Adrenal gland (tissue), 9 donors: ENCODE measurements at regions not wholly inside any gene's neighbourhood (a gene's known extent, or its start where the extent isn't known, plus 50 kb on each side); places are given as distances from the start of the nearest gene placed in this dataset.

ENCODE experiments used
- DNase-seq, 7 donors: peaks; one replicate each; pipeline ENCODE4 v3.0.0-alpha.2; 2019 to 2020
- H3K27ac ChIP-seq, 5 donors: fragments of 200-600 bp; sonication (generic) in 4 of 5; 1 replicate in 3 of 5; 2 replicates in 2 of 5; pipeline versions ENCODE4 v1.5.1 to v1.8.0; 2016 to 2020; ENCODE audit warnings: mild to moderate bottlenecking in 1 of 5
- H3K27me3 ChIP-seq: fragments of 200-600 bp; 2 replicates; pipeline ENCODE4 v1.8.0; 2021
- H3K36me3 ChIP-seq, 2 donors: fragments of 200-600 bp; replicated peaks in 1 of 2; 1 replicate in 1 of 2; 2 replicates in 1 of 2; pipeline versions ENCODE4 v1.5.1 to v1.8.0; 2018 to 2022
- H3K4me1 ChIP-seq, 2 donors: fragments of 200-600 bp; replicated peaks in 1 of 2; 1 replicate in 1 of 2; 2 replicates in 1 of 2; pipeline versions ENCODE4 v1.5.1 to v1.8.0; 2018 to 2021
- H3K4me3 ChIP-seq, 4 donors: fragments of 200-600 bp; sonication (generic) in 3 of 4; one replicate each; pipeline ENCODE4 v1.5.1; 2016 to 2018
- H3K9me3 ChIP-seq, 3 donors: fragments of 200-600 bp; sonication (generic) in 1 of 3; replicated peaks in 1 of 3; 1 replicate in 2 of 3; 2 replicates in 1 of 3; pipeline versions ENCODE4 v1.5.1 to v1.8.0; 2016 to 2021
- POLR2A ChIP-seq, 2 donors: fragments of 450-650 bp; IDR thresholded peaks; one replicate each; pipeline ENCODE4 v1.6.1; 2017; ENCODE audit warnings: antibody characterized with exemption in 2 of 2, mild to moderate bottlenecking in 2 of 2, moderate library complexity in 1 of 2
- WGBS, 4 donors: extraction: QIAGEN DNeasy Blood & Tissue Kit in 2 of 4; methylation state at CpG; one replicate each; pipeline versions ENCODE4 v1.1.5 to v1.1.7; 2013 to 2017; 5-methylcytosine and 5-hydroxymethylcytosine counted together
- intact Hi-C, 2 donors: fragments of 100-400 bp; cut with DNase I; formaldehyde crosslinking; loops; one replicate each; pipeline versions ENCODE4 v1.14.1 to v1.15.0; 2022 to 2023
- TF ChIP-seq, protein P1 (sequence below), 6 experiments: fragments of 450-650 bp in 4 of 6; fragments of 200-600 bp in 2 of 6; sonication (generic) in 1 of 6; IDR thresholded peaks; 1 replicate in 5 of 6; 2 replicates in 1 of 6; pipeline versions ENCODE4 v1.5.1 to v1.8.0; 2016 to 2021; ENCODE audit warnings: antibody characterized with exemption in 6 of 6, mild to moderate bottlenecking in 2 of 6, moderate library complexity in 1 of 6
- donor health status: healthy with polysubstance abuse.
- donor health status: Bipolar disorder and iron deficiency.
- donor health status: DM: yes; HTN: yes; CAD: no.
- donor health status: DM: no; HTN: no; CAD: no.
- donor health status: DM: no; HTN: no; CAD: no.

DNA sequence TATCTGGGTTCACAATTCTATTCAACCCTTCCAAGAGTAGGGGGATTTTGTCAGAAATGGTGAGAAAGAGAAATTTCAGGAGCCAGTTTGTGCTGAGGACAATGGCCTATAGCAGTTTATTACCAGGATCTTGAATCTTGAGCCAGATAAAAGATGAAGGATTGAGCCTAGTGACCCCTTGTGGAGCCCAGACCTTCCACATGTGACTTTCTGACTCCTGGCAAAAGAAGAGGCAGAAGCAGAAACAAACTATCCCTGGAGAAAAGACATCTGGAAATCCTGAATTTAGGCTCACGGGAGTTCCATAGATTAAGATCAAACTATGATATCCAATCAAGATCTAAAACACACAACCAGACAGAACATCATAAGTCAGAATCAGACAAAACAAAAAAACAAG is 60.9 kb upstream of the CHRM2 start:
- Histone ChIP-seq H3K36me3 (no peaks in the 10 kb centered on the region), H3K27ac (no peak overlapping the region), H3K9me3 (peaks cover 0 to 2% (median 0%) of the 10 kb centered on the region in 3 donors), H3K27me3 (no peaks in the 10 kb centered on the region), H3K4me3 (no peak overlapping the region), H3K4me1 (no peaks in the 10 kb centered on the region)
- no peak for TF ChIP-seq POLR2A (IDR thresholded peaks at IDR 0.05)
- TF ChIP-seq, protein P1, sequence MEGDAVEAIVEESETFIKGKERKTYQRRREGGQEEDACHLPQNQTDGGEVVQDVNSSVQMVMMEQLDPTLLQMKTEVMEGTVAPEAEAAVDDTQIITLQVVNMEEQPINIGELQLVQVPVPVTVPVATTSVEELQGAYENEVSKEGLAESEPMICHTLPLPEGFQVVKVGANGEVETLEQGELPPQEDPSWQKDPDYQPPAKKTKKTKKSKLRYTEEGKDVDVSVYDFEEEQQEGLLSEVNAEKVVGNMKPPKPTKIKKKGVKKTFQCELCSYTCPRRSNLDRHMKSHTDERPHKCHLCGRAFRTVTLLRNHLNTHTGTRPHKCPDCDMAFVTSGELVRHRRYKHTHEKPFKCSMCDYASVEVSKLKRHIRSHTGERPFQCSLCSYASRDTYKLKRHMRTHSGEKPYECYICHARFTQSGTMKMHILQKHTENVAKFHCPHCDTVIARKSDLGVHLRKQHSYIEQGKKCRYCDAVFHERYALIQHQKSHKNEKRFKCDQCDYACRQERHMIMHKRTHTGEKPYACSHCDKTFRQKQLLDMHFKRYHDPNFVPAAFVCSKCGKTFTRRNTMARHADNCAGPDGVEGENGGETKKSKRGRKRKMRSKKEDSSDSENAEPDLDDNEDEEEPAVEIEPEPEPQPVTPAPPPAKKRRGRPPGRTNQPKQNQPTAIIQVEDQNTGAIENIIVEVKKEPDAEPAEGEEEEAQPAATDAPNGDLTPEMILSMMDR (IDR thresholded peaks at IDR 0.05), result no peak
- DNase-seq, result no peak
- 25 to 48% (median 44%) methylated on average over 1 of the region's 1 CpG for WGBS, 4 donors
- intact Hi-C loops, result no loop called here

DNA sequence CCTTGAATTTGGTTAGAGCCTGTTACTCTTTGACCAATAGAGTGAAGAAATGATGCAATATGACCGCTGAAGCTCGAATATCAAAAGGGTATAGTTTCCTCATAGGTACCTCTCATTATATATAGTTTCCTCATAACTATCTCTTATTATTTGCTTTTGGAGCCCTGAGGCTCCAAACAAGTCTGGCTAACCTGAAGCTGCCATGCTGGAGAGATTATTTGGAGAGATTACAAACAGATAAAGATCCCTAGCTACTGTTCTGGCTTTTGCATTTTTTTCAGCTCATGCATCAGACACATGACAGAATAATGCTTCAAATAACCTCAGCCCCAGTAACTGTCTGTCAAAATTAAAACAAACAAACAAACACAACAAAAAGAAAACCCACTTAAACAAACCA is 65.4 kb upstream of the CHRM2 start:
- intact Hi-C loops, result no loop called here
- no peak overlapping the region for H3K27ac ChIP-seq
- no peaks in the 10 kb centered on the region for H3K27me3 ChIP-seq
- no peak overlapping the region for H3K4me3 ChIP-seq
- H3K4me1 ChIP-seq, result no peaks in the 10 kb centered on the region
- no peaks in the 10 kb centered on the region for H3K36me3 ChIP-seq
- H3K9me3 ChIP-seq, result peaks cover 0 to 3% (median 0%) of the 10 kb centered on the region in 3 donors
- TF ChIP-seq, protein P1 (IDR thresholded peaks at IDR 0.05), result no peak
- no peak for TF ChIP-seq POLR2A (IDR thresholded peaks at IDR 0.05)
- 78 to 86% (median 83%) methylated on average over 2 of the region's 2 CpGs for WGBS, 4 donors
- no peak for DNase-seq

DNA sequence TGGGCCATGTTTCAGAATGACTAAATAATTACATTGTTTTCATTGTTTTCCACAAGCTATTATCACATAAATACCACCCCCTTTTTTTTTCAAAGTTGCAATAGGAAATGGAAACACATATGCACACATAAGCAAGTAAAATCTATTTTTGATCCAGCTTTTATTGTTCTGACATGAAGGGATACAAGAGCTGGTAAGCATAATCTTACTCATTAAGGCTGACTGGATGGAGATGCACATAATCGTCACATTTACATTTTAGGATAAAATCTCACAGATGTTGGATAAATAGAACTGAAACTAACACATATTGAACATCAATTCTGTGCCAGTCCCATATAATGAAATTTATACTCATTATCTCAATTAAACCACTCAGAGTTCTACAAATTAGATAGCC is 84.5 kb upstream of the CHRM2 start:
- no peaks in the 10 kb centered on the region for H3K9me3 ChIP-seq
- 41 to 73% (median 51%) methylated on average over 1 of the region's 1 CpG for WGBS, 4 donors

DNA sequence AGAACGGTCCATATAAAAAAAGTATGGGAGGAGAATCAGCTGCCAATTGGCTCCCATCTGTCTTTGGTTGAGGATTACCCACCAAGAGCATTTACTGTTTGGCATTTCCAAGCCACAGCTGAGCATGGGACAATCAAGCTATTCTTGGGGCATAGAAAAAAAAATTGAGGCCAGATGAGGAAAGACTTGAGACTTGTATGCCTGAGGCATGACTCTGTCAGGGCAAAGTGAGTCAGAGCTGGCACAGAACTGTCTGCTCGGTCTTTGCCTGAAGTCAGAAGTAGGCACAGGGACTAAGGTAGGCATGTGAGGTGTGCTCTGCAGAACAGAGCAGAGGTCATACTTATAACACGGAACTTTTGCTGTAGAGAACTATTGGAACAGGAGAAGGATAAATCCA is 126.5 kb upstream of the CHRM2 start:
- Histone ChIP-seq H3K27ac (no peak overlapping the region), H3K4me1 (no peaks in the 10 kb centered on the region), H3K9me3 (no peaks in the 10 kb centered on the region), H3K4me3 (no peak overlapping the region), H3K36me3 (no peaks in the 10 kb centered on the region), H3K27me3 (no peaks in the 10 kb centered on the region)
- 59 to 78% (median 71%) methylated on average over 3 of the region's 3 CpGs for WGBS, 4 donors
- intact Hi-C loops, result no loop called here
- DNase-seq, result no peak
- no peak for TF ChIP-seq POLR2A (IDR thresholded peaks at IDR 0.05)
- TF ChIP-seq, protein P1 (IDR thresholded peaks at IDR 0.05), result no peak

More for the DNA sequence above, 84.5 kb upstream of the CHRM2 start:
- DNase-seq, result no peak
- Histone ChIP-seq H3K4me3 (no peak overlapping the region), H3K4me1 (no peaks in the 10 kb centered on the region), H3K27ac (no peak overlapping the region), H3K36me3 (no peaks in the 10 kb centered on the region), H3K27me3 (no peaks in the 10 kb centered on the region)
- TF ChIP-seq, protein P1 (IDR thresholded peaks at IDR 0.05), result no peak
- no peak for TF ChIP-seq POLR2A (IDR thresholded peaks at IDR 0.05)
- intact Hi-C loops, result no loop called here
